Body of pancreas (tissue), 4 donors: ENCODE measurements at regions not wholly inside any gene's neighbourhood (a gene's known extent, or its start where the extent isn't known, plus 50 kb on each side); places are given as distances from the start of the nearest gene placed in this dataset.

ENCODE experiments used
- POLR2A ChIP-seq, 3 donors: fragments of 450-650 bp; IDR thresholded peaks; one replicate each; pipeline ENCODE4 v1.6.1; 2016; ENCODE audit warnings: antibody characterized with exemption in 3 of 3, mild to moderate bottlenecking in 2 of 3
- TF ChIP-seq, protein P1 (sequence below), 7 experiments: fragments of 450-650 bp in 4 of 7; fragments of 200-600 bp in 3 of 7; sonication (generic) in 3 of 7; IDR thresholded peaks; one replicate each; pipeline ENCODE4 v1.5.1; 2016 to 2019; ENCODE audit warnings: antibody characterized with exemption in 7 of 7

DNA sequence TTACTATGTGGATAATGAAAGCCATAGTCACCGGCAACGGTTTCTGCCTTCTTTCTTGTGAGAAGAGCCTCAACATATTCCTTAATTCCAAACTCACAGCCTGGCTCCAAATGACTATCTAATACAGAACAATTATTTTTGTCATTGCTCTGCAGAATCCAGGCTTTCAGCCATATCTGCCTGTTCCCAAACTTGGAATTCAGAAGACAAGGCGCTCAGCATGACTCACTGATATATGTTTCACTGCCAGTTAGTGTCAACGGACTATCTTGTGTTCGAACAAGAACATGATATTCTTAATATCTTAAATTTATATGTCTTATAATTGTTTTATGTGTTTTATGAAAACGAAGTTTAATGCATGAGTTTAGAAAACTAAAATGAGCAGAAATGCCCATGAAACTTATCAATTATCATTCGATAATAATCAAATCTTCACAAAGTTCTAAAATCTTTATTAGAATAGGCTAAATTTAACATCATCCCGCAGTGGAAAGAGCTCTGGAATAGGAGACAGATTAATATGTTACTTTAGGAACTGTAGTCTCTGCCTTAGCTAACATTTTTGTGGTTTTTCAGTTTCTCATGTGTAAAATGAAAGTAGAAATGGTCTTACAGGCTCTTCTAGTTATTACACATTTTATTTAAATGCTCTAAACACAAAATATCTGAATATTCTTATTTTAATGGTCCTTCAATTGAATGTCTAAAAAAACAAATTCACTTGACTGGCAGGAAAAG, 669.3 kb upstream of the GJE1 start:
- TF ChIP-seq, protein P1, sequence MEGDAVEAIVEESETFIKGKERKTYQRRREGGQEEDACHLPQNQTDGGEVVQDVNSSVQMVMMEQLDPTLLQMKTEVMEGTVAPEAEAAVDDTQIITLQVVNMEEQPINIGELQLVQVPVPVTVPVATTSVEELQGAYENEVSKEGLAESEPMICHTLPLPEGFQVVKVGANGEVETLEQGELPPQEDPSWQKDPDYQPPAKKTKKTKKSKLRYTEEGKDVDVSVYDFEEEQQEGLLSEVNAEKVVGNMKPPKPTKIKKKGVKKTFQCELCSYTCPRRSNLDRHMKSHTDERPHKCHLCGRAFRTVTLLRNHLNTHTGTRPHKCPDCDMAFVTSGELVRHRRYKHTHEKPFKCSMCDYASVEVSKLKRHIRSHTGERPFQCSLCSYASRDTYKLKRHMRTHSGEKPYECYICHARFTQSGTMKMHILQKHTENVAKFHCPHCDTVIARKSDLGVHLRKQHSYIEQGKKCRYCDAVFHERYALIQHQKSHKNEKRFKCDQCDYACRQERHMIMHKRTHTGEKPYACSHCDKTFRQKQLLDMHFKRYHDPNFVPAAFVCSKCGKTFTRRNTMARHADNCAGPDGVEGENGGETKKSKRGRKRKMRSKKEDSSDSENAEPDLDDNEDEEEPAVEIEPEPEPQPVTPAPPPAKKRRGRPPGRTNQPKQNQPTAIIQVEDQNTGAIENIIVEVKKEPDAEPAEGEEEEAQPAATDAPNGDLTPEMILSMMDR (IDR thresholded peaks at IDR 0.05), result no peak
- no peak for TF ChIP-seq POLR2A (IDR thresholded peaks at IDR 0.05)
